ENCODE measurements at regions not wholly inside any gene's neighbourhood (a gene's known extent, or its start where the extent isn't known, plus 50 kb on each side); places are given as distances from the start of the nearest gene placed in this dataset.

- no peak for TF ChIP-seq FOXP2 (optimal IDR thresholded peaks at IDR 0.05; ENCODE audit: borderline replicate concordance, extremely low read depth, extremely low read length, insufficient read depth)
- TF ChIP-seq TAF1 (IDR thresholded peaks at IDR 0.05; ENCODE audit: borderline replicate concordance, insufficient read depth, low read length): no peak
- no peak for TF ChIP-seq POLR2AphosphoS5 (IDR thresholded peaks at IDR 0.05; ENCODE audit: low read depth, low read length)
- TF ChIP-seq REST (IDR thresholded peaks at IDR 0.05; ENCODE audit: insufficient read depth in 1 of 2, low read depth in 2 of 2, low read length in 2 of 2): no peak
- no peak for TF ChIP-seq SIN3A (IDR thresholded peaks at IDR 0.05; ENCODE audit: borderline replicate concordance, insufficient read depth, low read length)
These were observed 91.5 kb upstream of the RPS6KA2 start for GRCh38 chr6:166718516-166718915.

GRCh38 chr6:166716910-166717617 lies 90.0 kb upstream of the RPS6KA2 start:
- no peak for TF ChIP-seq FOXP2 (optimal IDR thresholded peaks at IDR 0.05; ENCODE audit: borderline replicate concordance, extremely low read depth, extremely low read length, insufficient read depth)
- no peak for TF ChIP-seq SIN3A (IDR thresholded peaks at IDR 0.05; ENCODE audit: borderline replicate concordance, insufficient read depth, low read length)
- TF ChIP-seq TAF1 (IDR thresholded peaks at IDR 0.05; ENCODE audit: borderline replicate concordance, insufficient read depth, low read length): no peak
- no peak for TF ChIP-seq REST (IDR thresholded peaks at IDR 0.05; ENCODE audit: insufficient read depth in 1 of 2, low read depth in 2 of 2, low read length in 2 of 2)
- TF ChIP-seq POLR2AphosphoS5 (IDR thresholded peaks at IDR 0.05; ENCODE audit: low read depth, low read length): no peak

GRCh38 chr6:166715992-166716391 lies 88.9 kb upstream of the RPS6KA2 start:
- TF ChIP-seq REST (IDR thresholded peaks at IDR 0.05; ENCODE audit: insufficient read depth in 1 of 2, low read depth in 2 of 2, low read length in 2 of 2) (no peak), POLR2AphosphoS5 (IDR thresholded peaks at IDR 0.05; ENCODE audit: low read depth, low read length) (no peak), SIN3A (IDR thresholded peaks at IDR 0.05; ENCODE audit: borderline replicate concordance, insufficient read depth, low read length) (no peak), TAF1 (IDR thresholded peaks at IDR 0.05; ENCODE audit: borderline replicate concordance, insufficient read depth, low read length) (no peak), FOXP2 (optimal IDR thresholded peaks at IDR 0.05; ENCODE audit: borderline replicate concordance, extremely low read depth, extremely low read length, insufficient read depth) (no peak)

GRCh38 chr6:166715065-166715464 lies 88.0 kb upstream of the RPS6KA2 start:
- TF ChIP-seq SIN3A (IDR thresholded peaks at IDR 0.05; ENCODE audit: borderline replicate concordance, insufficient read depth, low read length): no peak

- TF ChIP-seq FOXP2 (optimal IDR thresholded peaks at IDR 0.05; ENCODE audit: borderline replicate concordance, extremely low read depth, extremely low read length, insufficient read depth): no peak
- TF ChIP-seq REST (IDR thresholded peaks at IDR 0.05; ENCODE audit: insufficient read depth in 1 of 2, low read depth in 2 of 2, low read length in 2 of 2): no peak
- TF ChIP-seq SIN3A (IDR thresholded peaks at IDR 0.05; ENCODE audit: borderline replicate concordance, insufficient read depth, low read length): no peak
These were observed 87.5 kb upstream of the RPS6KA2 start for GRCh38 chr6:166714581-166714980.

Data from PFSK-1 (cell line).